ENCODE measurements at regions not wholly inside any gene's neighbourhood (a gene's known extent, or its start where the extent isn't known, plus 50 kb on each side); places are given as distances from the start of the nearest gene placed in this dataset.

GRCh38 chr13:50731400-50731799 lies 112.1 kb downstream of the DLEU7 start:
- TF ChIP-seq CTCF (conservative IDR thresholded peaks at IDR 0.05): no peak
- no peak for TF ChIP-seq EZH2 (IDR thresholded peaks at IDR 0.05; ENCODE audit: low read depth)

Measured in PC-9 (cell line).